AG08395 (cell line): ENCODE measurements at regions not wholly inside any gene's neighbourhood (a gene's known extent, or its start where the extent isn't known, plus 50 kb on each side); places are given as distances from the start of the nearest gene placed in this dataset.
"Not testable (repeated sequence)": the region's sequence is repeated elsewhere in the genome, so short reads cannot be mapped to it uniquely, and the experiment has no call there.

Experiments used
- DNase-seq: peaks from one replicate; pipeline ENCODE4 v3.0.0; 2012; ENCODE audit warnings: mixed read lengths, low spot score

GRCh38 chr2:14828223-14828622 lies 195.7 kb downstream of the LRATD1 start:
- DNase-seq: no peak

GRCh38 chr2:14828968-14829367 lies 196.5 kb downstream of the LRATD1 start:
- DNase-seq: no peak

DNA sequence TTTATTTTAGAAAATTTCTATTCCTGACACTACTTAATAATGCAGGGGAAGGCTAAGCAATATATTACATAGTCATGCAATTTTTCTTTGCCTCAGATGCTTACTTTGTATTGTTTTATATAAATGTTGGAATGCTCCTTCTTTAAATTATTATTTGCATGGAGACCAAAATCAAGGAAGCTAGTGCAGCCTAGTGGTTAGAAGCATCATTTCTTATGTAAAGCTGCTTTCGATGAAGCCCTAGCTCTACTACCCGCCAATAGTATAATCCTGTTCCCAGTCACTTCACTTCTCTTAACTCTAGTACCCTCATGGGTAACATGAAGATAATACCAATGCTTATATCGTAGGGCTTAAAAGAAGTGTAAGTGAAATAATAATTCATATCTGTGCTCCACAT lies 198.9 kb downstream of the LRATD1 start:
- DNase-seq: peak; percentile 20

- no peak for DNase-seq
Observed at GRCh38 chr2:14843507-14844204, 211.1 kb downstream of the LRATD1 start.

GRCh38 chr2:14855751-14856150 lies 223.2 kb downstream of the LRATD1 start:
- no peak for DNase-seq

GRCh38 chr2:14861181-14861580 lies 228.7 kb downstream of the LRATD1 start:
- no peak for DNase-seq

- DNase-seq: no peak
Observed at GRCh38 chr2:14866736-14867352, 234.3 kb downstream of the LRATD1 start.

DNA sequence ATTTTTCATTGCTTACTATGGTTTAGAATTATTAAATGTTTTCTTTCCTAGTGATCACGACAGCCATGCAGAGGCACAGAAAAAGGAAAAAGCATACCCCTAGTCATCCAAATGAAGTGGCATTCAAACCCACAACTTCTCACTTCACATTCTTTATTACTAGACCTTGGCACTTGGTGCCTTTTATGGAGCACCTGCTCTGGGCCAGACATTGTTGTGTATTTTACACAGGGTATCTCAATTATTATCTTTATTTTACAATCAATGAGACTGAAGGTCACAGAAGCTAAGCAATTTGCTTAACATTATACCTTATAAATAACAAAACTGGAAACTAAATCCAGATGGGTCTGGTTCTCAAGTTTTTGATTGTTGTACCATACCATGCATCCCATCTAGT lies 235.3 kb downstream of the LRATD1 start:
- DNase-seq: no peak

DNA sequence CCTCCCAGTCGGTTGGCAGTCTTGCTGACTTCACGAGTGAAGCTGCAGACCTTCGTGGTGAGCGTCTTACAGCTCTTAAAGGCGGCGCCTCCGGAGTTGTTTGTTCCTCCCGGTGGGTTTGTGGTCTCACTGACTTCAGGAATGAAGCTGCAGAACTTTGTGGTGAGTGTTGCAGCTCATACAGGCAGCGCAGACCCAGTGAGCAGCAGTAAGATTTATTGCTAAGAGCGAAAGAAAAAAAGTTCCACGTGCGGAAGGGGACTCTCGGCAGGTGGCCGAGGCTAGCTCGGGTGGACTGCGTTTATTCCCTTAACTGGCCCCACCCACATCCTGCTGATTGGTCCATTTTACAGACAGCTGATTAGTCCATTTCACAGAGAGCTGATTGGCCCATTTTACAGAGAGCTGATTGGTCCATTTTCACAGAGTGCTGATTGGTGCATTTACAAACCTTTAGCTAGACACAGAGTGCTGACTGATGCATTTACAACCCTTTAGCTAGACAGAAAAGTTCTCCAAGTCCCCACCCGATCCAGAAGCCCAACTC lies 240.3 kb downstream of the LRATD1 start:
- no peak for DNase-seq

DNA sequence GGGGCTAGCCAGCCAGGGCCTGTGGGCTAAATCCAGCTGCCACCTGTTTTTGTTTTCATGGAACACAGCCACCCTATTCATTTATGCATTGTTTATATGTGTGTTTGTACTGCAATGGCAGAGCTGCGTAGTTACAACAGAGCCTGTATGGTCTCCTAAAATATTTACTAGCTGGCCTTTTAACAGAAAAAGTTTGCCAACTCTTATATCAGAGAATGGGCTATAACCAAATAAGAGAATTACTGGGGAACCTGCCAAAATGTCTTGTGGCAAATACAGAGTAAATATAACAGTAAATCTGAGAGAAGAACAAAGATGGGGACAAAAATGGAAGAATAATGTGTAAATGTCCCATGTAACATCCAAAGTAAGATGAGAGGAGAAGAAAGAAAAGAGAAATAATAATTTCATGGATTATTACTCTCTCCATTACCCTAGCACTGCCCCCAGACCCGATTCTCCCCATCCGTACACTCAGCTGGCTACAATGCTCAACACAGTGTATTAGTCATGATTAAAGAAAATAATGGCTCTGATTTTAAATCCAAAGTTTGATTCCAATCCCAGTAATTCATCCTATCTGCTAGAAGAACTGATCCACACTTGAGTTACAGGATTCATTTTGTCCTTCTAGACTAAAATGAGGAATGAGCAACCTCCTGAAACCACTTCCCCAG lies 249.3 kb downstream of the LRATD1 start:
- DNase-seq: no peak

GRCh38 chr2:14884651-14885050 lies 252.1 kb downstream of the LRATD1 start:
- no peak for DNase-seq

DNA sequence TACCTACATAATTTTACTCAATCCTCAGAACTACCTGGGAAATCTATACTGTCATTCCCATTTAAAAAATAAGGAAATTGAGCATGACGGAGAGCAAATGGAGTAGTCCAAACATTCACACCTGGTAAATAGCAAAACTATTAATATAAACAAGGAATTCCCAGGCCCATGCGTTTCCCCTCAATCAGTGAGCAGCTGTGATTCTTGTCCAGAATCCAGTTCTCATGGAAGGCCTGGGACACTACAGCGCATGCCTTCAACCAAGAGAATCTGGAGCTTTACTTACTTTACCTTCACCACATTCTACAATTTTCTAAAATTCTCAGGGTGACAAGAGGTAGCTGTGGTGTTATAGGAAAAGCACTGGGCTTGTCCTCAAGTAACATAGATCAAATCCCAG lies 259.0 kb downstream of the LRATD1 start:
- DNase-seq: no peak

GRCh38 chr2:14896330-14897030 lies 264.0 kb downstream of the LRATD1 start:
- DNase-seq: no peak

DNA sequence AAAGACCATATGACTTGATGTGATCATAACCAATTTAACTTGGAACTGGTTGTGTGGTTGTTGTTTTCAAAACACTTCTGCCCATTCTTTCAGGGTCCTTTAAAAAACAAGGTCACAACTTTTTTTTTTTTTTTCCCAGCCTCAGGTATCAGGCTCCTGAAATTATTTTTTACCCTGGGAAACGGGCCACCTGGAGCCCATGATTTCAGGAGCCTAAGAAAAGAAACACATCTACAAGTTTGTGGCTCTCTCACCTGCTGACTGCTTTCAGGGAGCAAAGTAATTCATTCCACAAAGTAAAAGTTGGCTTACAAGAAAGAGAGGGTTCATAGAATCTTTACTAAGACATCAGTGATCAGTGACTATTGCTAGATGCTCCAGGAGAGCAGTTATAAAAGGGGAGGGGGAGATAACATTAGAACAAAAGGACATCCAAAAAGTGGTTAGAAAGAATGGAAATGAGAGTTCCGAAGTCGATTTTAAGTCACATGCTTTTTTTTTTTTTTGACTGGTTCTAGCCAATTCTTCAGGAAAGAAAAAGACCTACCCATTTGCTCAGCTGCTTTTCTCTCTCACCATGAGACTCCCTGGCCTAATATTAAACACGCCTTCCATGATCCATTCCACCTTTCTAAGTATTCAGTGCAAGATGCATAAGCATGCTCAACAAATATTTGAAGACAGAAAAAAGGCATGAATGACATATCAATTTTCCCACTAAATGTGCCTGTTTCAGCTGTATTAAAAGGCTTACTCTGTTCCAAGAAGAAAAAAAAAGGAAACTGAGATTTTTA lies 267.3 kb downstream of the LRATD1 start:
- DNase-seq: no peak

GRCh38 chr2:14901737-14902136 lies 269.2 kb downstream of the LRATD1 start:
- no peak for DNase-seq

DNA sequence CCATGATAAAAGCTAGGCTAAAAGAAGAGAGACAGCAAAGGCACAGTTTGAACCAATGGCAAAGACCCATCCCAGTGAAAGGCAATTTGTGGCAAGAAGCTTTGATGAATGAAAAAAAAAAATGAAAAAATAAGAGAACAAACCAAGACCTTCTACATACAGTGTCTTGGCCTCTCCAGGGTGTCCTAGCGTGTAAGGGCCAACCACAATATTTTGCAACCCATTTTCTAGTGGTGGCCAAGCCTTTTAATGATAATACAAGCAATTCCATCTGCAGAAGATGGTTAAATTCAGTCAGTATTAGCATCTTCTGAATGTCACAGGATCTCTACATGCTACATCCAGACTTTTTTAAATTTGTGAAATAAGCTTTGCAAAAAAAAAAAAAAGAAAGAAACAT lies 270.4 kb downstream of the LRATD1 start:
- no peak for DNase-seq

GRCh38 chr2:14903709-14904374 lies 271.3 kb downstream of the LRATD1 start:
- no peak for DNase-seq

- DNase-seq: not testable (repeated sequence)
Observed at GRCh38 chr2:14904378-14904777, 271.9 kb downstream of the LRATD1 start.

DNA sequence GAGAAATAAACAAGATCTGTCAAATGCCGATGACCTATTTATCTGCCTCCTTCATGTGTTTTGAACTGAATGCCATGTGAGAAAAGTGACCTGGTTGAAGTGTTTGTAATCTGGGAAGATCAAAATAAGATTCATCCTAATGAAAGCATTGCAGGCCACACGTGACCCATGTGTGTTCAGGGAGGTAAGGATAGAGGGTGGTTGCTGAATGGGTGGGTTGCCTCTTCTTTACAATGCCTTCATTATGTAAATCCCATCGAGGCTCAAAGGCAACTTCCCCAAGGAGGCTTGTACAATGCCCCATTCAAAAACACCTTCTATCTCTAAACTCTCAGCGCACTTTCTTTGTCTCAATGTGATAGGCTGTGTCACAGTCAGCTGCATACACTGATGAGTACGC lies 273.1 kb downstream of the LRATD1 start:
- no peak for DNase-seq

DNA sequence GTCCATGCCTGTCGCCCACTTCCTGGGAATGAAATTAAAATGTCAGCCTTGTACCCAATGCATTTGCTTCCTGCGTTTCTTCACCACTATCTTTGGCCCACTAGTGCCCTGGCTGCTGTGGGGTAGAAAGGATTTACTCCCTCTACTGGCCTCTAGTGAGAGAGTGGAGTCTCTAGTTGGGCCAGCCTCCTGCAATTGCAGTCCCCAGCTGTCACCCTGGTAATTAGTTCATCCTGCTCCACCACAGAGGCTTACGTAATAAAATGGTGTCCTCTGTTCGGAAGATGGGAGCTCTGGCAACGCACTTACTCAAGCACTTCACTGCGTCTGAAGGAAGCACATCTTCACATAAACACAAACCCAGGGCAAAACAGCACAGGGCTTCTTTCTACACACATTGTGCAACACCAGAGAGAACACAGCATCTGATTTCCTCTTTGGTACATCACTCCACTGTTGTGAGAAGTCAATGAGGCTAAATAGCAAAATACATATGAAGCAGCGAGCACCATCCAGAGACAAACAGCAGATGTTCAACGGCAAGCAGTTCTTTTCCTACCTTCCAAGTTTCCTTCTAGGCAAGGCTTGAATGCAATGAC lies 274.6 kb downstream of the LRATD1 start:
- DNase-seq: peak; percentile 20

DNA sequence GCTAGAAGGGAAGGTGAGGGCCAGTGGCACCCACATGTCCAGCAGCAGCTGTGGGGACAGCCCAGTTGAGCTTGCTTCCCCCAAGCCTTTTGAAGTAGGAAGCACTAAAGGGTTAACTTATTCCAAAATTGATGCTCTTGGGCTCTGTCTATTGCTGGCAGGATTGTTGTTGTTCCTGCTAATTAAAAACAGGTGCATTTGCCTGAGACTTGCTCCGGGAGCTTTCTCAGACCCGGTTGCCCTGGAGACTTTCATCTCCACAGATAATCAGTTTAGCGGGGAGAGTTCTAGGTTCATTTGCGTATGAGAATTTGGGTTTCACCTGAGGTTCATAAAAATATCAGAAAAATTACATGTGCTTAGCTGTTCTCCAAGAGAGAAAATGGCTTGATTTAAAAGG lies 277.3 kb downstream of the LRATD1 start:
- DNase-seq: no peak
